ENCODE measurements at regions not wholly inside any gene's neighbourhood (a gene's known extent, or its start where the extent isn't known, plus 50 kb on each side); places are given as distances from the start of the nearest gene placed in this dataset.

GRCh38 chr1:157429601-157430240, 122.6 kb downstream of the FCRL5 start:
- TF ChIP-seq EZH2 (IDR thresholded peaks at IDR 0.05; ENCODE audit: insufficient read depth, poor library complexity, severe bottlenecking) (no peak), EZH2phosphoT487 (IDR thresholded peaks at IDR 0.05; ENCODE audit: insufficient read depth, low read depth) (no peak)
